Amygdala (tissue), 56 donors: ENCODE measurements at regions not wholly inside any gene's neighbourhood (a gene's known extent, or its start where the extent isn't known, plus 50 kb on each side); places are given as distances from the start of the nearest gene placed in this dataset.
"Not testable (repeated sequence)": the region's sequence is repeated elsewhere in the genome, so short reads cannot be mapped to it uniquely, and the experiment has no call there.

Experiments used
- DNase-seq, 56 donors: peaks; one replicate each; lab custom pipeline; 2025; lab: John Stamatoyannopoulos, UW

DNA sequence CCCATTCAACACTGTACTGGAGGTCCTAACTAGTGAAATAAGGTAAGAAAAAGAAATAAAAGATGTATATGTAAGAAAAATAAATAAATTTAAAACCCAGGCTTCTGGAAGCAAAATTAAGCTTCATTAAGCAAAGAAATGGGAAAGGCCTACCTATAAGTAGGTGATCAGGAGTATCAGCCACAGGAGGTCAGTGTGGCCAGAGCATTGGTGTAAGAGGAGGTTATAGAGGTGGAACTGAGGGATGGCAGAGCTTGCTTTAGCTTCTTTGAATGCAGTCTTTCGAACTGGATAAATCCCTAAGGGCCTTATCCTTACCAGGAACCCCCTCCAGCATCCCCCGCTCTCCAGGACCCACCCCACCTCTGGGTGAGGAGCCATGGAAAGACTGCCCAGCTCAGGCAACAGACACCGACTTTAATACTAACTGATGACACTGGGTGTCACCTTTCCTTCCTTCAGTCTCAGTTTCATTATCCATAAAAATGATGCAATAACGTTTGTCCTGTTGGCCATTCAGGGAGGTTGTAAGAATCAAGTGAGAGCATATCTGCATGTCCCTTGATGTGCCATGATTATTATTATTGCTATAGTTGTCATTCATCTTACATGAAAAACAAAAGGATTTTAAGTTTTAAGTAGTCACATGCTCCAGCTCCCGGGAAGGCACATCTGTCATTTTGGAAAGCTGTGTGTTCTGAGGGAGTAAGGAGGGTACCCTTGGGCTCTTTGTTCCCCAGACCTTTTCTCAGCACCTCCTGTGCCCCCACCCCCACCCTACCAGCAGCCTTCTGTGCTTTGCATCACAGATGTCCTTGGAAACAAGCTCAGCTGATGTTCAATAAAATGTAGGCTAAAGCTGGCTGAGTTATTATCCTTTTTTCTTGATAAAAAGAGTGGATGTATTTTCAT lies 50.8 kb upstream of the CTNNA1 start:
- no peak for DNase-seq

GRCh38 chr5:138701678-138702077 lies 51.5 kb upstream of the CTNNA1 start:
- DNase-seq = no peak

DNA sequence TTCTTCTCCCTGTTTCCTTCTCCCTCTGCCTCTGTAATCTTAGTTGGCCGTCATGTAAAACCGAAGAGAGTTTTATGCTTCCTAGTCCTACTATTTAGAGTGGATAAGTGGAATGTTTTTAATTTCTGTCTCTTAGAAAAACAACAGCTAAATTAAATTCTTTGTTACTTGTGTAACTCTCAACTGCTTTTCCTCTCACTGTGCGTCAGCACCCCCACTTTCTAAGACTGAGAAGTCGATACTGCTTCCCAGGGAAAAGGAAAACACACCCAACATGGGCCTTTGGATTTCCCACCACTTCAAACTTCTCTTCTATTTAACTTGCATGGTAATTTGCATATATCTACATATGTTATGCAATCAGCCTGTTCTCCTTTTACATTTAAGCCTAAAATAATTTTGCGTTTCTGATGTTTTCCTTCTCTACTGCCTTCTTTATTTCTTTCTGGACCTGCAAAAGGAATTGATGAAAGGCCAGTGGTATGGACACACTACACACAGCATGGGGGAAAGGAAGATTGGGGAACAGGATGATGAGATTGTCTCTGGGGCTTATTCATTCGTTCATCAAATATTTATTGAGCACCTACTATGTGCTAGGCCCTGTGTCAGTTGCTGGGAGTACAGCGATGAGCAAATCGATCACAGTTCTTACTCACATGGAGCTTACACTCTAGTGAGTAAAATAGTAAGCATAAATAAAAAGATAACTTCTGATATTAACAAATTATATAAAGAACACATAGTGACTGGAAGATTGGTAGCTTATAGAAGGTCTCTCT lies 52.5 kb upstream of the CTNNA1 start:
- DNase-seq = no peak

- DNase-seq = no peak
These were observed 53.7 kb upstream of the CTNNA1 start for GRCh38 chr5:138699482-138699881.

GRCh38 chr5:138698713-138699112 lies 54.5 kb upstream of the CTNNA1 start:
- DNase-seq = no peak

DNA sequence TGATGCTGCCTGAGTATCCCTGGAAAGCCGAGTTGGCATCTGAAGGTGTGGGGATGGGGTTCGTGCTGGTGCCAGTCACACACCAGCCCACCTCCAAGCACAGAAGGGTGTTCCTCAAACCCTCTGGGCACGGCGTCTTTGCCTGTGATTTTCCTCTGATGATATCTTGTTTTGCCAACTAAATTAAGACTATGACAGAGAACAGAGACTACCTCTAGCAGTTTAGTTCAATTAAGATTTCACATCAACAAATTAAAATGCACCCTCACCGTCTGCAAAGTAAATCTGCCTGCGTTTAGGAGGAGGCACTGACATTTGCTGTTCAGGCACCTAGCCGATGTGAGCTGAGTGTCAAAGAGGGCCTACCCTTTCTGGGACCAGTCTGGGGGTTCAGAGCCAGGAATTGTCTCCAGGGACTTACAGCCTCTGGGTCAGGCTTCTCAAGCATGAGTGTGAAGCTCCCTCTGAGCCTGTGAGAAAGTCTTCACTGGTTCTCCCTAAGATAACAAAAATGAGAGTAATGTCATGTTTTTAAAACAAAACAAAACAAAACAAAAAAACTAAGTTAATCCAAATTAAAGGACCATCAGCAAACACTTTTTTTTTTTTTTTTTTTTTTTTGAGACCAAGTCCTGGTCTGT lies 55.4 kb upstream of the CTNNA1 start:
- DNase-seq = no peak

DNA sequence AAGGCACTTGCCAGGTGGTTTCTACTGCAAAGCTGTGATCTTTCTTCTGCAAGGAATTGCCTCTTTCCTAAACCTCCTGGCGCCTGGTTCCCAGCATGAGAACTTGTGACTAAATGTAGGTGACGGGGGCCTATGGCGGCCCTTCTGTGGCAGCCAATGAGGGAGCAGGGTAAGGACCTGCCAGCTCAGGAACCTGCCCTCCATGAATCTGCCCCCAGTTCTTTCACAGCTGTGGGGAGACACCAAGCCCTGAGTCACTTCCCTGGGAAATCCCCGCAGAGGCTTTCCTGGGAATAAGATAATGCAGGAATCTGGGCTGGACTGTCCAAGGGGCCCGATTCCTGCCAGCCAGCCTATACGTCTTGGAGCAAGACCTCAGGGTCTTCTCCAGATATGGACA lies 56.7 kb upstream of the CTNNA1 start:
- no peak for DNase-seq

DNA sequence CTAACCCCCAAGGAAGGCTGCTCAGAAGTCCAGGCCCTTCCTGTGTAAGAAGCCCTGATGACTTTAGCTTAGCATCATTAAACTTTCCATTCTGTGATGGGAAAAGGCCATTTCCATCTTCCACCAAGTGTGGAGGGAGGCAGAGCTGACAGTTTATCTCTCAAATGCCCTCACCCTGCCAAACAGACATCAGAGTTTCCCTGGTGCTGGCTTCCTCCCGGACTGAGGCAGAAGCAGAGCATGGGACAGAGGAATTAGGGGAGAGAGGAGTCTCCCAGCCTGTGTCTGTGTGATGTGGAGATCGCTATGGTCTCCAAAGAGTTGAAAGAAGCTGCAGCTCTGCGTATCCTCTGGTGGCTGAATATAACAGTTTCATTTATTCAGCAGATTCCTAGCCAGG lies 57.4 kb upstream of the CTNNA1 start:
- DNase-seq = no peak

DNA sequence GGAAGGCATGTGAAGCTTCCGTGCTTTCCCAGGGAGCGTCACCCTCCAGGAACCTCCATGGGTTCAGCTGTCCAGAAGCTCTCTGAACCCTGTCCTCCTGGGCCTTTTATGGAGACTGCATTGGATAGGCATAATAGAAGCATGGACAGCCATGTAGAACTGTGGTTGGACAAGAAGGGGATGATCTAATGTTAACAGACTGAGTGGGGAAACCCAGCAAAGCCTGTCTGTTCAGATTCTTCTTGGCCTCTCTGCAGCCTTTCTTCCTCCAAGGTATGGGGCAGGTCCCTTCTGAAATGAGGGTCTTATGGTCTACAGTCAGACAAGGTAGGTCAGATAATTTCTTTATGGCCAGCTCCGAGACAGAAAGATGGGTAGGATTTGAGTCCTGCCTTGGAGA lies 59.1 kb upstream of the CTNNA1 start:
- no peak for DNase-seq

DNA sequence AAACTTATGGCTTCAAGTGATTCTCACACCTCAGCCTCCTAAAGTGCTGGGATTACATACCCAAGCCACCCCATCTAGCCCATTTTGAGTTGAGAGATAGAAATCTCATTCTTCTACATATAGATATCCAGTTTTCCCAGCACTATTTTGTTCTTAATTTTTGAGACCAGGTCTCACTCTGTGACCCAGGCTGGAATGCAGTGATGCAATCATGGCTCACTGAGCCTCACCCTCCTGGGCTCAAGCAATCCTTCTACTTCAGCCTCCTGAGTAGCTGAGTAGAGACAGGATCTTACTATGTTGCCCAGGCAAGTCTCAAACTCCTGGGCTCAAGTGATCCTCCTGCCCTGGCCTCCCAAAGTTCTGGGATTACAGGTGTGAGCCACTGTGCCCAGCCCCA lies 60.9 kb upstream of the CTNNA1 start:
- DNase-seq = no peak

DNA sequence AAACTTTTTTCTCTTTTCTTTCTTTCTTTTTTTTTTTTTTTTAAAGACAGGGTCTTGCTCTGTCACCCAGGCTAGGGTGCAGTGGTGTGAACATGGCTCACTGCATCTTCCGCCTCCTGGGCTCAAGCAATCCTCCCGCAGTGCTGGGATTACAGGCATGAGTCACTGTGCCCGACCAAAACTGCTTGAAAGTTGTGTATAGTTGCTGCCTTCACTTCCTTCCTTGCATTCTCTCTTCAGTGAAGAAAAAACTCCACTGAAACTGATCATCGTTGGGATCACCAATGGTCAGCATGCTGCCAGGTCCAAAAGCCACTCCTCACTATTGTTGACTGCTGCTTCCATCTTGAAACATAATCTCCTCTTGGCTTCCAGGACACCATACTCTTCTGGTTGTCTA lies 66.6 kb upstream of the CTNNA1 start:
- DNase-seq = no peak

GRCh38 chr5:138685193-138685745 lies 68.0 kb upstream of the CTNNA1 start:
- no peak for DNase-seq

- not testable (repeated sequence) for DNase-seq
These were observed 70.8 kb upstream of the CTNNA1 start for GRCh38 chr5:138682462-138682861.

DNA sequence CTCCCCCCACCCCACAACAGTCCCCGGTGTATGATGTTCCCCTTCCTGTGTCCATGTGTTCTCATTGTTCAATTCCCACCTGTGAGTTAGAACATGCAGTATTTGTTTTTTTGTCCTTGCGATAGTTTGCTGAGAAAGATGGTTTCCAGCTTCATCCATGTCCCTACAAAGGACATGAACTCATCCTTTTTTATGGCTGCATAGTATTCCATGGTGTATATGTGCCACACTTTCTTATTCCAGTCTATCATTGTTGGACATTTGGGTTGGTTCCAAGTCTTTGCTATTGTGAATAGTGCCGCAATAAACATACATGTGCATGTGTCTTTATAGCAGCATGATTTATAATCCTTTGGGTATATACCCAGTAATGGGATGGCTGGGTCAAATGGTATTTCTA lies 74.4 kb upstream of the CTNNA1 start:
- DNase-seq = not testable (repeated sequence)

GRCh38 chr5:138677782-138678181 lies 75.4 kb upstream of the CTNNA1 start:
- no peak for DNase-seq

DNA sequence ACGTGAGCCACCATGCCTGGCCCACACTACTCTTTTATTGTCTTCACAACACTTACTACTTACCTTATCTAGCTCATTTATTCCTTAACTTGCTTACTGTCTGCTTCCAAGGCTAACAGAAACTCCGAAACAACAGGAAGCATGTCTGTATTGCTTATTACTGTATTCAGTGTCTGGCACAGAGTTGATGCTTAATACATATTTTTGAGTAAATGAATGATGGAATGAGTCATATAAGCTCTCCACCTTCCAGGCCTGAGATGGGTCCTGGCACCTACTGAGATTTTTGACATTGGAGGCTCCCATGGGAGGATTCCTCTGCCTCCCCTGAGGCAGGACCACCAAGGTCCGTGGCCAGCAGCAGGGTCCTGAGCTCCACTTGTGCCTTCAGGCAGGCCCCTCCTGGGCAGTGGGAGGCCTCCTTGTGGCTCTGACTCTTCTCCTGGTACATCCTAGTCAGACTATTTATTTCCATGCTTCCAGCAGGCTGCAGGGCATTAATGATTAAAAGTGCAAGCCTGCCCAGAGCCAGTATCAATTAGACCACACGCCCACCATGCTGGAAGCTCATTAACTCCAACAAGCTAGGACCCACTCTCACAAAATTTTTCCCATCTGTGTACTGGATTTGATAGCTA lies 76.5 kb upstream of the CTNNA1 start:
- no peak for DNase-seq

GRCh38 chr5:138676002-138676401 lies 77.2 kb upstream of the CTNNA1 start:
- DNase-seq = no peak

DNA sequence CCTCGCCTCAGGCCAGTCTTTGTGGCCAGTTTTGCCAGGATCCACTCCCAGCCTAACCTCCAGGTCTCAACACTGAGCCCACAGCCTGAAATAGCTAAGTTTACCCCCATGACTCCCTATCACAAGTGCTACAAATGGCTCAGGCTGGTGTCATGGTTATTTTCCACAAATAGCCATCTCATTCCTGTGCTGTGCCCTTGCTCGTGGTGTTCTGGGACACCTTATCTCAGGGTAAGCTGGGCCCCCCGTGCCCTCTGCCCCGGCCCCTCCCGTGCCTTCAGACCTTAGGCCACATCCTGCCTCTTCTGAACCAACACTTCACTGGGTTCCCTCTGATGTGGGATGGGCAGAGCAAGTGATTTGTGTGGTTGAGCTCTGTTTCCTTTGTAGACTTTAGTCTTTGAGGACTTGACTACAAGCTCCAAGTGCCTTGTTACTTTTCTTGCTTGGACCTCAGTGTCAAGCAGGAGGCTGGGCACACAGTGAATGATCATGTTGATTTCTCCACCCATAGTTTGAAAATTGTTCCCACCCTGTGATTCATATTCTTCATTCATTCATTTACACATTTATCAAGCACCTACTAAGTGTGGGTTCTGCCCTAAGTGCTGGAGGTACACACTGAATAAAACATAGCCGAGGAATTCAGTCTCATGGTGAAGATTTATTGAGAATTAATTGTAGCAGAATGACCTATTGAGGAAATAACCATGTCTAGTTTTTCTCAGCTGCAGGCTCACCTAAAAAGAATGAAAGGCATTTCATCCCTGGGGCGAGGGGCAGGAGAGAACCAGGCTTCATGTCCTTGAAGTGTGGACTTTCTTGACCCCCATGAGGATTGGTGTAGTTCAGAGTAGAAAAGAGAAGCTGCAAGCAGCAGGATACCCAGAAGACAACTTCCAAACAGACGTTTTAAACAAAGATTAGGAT lies 84.5 kb upstream of the CTNNA1 start:
- no peak for DNase-seq

DNA sequence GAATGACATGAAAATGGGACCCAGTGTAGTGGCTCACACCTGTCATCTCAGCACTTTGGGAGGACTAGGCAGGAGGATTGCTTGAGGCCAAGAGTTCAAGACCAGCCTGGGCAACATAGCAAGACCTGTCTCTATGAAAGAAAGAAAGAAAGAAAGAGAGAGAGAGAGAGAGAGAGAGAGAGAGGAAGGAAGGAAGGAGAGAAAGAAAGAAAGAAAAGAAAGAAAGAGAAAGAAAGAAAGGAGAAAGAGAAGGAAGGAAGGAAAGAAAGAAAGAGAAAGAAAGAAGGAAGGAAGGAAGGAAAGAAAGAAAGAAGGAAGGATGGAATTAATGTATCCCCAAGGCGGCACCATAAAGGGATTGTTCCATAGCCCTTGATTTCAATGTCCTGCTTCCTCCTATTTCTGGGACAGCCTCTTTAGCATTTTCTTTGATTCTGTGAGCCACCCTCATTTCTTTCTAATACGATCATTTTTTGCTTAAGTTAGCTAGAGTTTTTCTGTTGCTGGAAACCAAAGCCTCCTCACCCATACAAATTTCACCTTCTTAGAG lies 85.4 kb upstream of the CTNNA1 start:
- not testable (repeated sequence) for DNase-seq
